Central memory CD8-positive, alpha-beta T cell (primary cell): ENCODE measurements at regions not wholly inside any gene's neighbourhood (a gene's known extent, or its start where the extent isn't known, plus 50 kb on each side); places are given as distances from the start of the nearest gene placed in this dataset.

ENCODE experiments used
- ATAC-seq: fragments of 150-1000 bp; cut with Tn5 transposase; replicated peaks from 2 replicates; pipeline ENCODE4 v1.10.0; 2022; ENCODE audit warnings: mild to moderate bottlenecking, moderate FRiP score, moderate number of reproducible peaks; ENCODE audit not compliant: poor library complexity, severe bottlenecking; ENCODE audit errors: extremely low read depth
- DNase-seq, 2 donors: peaks; one replicate each; pipeline ENCODE4 v3.0.0; 2021; ENCODE audit warnings: low spot score in 2 of 2
- H3K27ac Mint-ChIP-seq: one replicate; pipeline ENCODE4 v1.8.0; 2022; ENCODE audit warnings: low read depth, mild to moderate bottlenecking, moderate library complexity, mixed read lengths
- H3K27me3 Mint-ChIP-seq: one replicate; pipeline ENCODE4 v1.8.0; 2022; ENCODE audit warnings: mixed read lengths
- H3K36me3 Mint-ChIP-seq: one replicate; pipeline ENCODE4 v1.8.0; 2022; ENCODE audit warnings: mild to moderate bottlenecking, moderate library complexity, mixed read lengths; ENCODE audit not compliant: insufficient read depth
- H3K4me1 Mint-ChIP-seq: one replicate; pipeline ENCODE4 v1.8.0; 2022; ENCODE audit warnings: mixed read lengths
- H3K4me3 Mint-ChIP-seq: one replicate; pipeline ENCODE4 v1.8.0; 2022; ENCODE audit warnings: mild to moderate bottlenecking, moderate library complexity, mixed read lengths
- H3K9me3 Mint-ChIP-seq: one replicate; pipeline ENCODE4 v1.8.0; 2022; ENCODE audit warnings: mixed read lengths

DNA sequence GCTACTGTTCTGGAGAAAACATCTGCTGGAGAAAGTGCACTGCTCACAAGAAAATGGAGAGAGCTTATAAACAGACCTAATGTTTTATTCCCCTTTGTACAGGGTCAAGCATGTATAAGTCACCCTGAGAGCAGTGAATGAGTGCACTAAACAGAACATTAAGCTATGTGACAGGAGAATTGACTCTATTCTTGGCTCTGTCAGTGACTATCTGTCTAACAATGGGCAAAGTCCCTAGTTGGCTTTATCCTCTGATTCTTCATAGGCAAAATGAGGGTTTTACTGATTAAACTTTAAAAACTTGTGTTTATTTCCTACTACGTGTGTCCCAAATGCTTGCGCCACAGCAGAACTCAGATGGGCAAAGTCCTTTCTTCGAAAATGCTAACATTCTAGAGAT lies 655.1 kb upstream of the SLC39A10 start:
- no peak for DNase-seq
- H3K4me1 Mint-ChIP-seq = no peaks in the 10 kb centered on the region
- no peaks in the 10 kb centered on the region for H3K27me3 Mint-ChIP-seq
- H3K27ac Mint-ChIP-seq = no peak overlapping the region
- H3K36me3 Mint-ChIP-seq = no peaks in the 10 kb centered on the region
- H3K4me3 Mint-ChIP-seq = no peak overlapping the region
- ATAC-seq = no peak
- no peaks in the 10 kb centered on the region for H3K9me3 Mint-ChIP-seq

DNA sequence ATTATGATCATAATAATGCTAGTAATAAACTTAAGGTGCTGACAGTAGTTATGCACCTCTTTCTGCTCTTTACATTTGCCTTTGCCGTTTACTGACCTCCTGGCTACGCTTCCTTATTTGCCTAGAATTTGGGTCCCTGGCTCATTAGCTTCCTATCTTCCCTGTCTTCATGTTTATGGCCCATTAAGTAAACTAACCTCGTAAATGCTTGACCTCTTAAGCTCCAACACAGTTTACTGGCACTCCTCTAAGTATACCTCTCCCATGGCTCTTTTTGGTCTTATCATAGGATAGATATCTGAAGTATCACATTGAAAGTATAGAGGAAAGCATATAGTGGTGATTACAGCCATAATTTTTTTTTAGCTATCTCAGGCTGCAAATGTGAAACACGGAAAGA lies 657.3 kb upstream of the SLC39A10 start:
- no peak for ATAC-seq
- Mint-ChIP-seq H3K27me3 (peaks cover 12% of the 10 kb centered on the region), H3K4me1 (no peaks in the 10 kb centered on the region)

DNA sequence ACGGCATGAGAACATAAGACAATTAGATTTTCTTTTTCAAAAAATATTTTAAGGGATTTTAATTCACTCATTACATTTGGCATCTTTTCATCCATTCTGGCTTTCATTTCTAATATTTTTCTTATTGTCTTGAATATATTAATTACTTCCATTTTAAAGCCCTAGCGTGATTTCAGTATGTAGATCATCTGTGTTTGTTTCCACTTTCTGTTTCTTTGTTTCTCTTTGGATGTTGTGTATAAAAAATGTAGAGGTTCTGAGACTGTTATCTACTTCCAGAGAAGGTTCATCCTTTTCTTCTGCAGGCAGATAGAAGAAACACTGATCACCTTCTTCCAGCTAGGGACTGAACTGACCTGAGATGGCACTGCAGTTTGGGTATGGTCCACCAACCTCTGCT lies 664.4 kb upstream of the SLC39A10 start:
- peaks cover 1% of the 10 kb centered on the region for H3K36me3 Mint-ChIP-seq
- H3K4me1 Mint-ChIP-seq = no peaks in the 10 kb centered on the region
- H3K4me3 Mint-ChIP-seq = no peak overlapping the region
- no peak overlapping the region for H3K27ac Mint-ChIP-seq
- no peak for DNase-seq
- H3K9me3 Mint-ChIP-seq = no peaks in the 10 kb centered on the region
- ATAC-seq = no peak
- peaks cover 12% of the 10 kb centered on the region for H3K27me3 Mint-ChIP-seq

More for the DNA sequence above, 657.3 kb upstream of the SLC39A10 start:
- Mint-ChIP-seq H3K36me3 (no peaks in the 10 kb centered on the region), H3K9me3 (no peaks in the 10 kb centered on the region), H3K27ac (no peak overlapping the region), H3K4me3 (no peak overlapping the region)
- no peak for DNase-seq

DNA sequence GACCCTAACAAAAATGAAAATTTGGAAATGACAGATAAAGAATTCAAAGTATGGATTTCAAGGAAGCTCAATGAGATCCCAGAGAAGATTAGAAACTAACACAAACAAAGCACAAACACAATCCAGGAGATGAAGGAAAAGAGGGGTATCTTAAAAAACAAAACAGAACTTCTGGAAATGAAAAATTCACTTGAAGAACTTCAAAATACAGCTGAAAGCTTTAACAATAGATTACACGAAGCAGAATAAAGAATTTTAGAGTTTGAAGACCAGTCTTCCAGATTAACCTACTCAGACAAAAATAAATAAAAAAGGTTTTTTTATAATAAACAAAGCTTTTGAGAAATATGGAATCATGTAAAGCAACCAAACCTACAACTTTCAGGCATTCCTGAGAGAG lies 671.8 kb upstream of the SLC39A10 start:
- peaks cover 2% of the 10 kb centered on the region for H3K36me3 Mint-ChIP-seq
- ATAC-seq = no peak
- peaks cover 24% of the 10 kb centered on the region for H3K9me3 Mint-ChIP-seq

DNA sequence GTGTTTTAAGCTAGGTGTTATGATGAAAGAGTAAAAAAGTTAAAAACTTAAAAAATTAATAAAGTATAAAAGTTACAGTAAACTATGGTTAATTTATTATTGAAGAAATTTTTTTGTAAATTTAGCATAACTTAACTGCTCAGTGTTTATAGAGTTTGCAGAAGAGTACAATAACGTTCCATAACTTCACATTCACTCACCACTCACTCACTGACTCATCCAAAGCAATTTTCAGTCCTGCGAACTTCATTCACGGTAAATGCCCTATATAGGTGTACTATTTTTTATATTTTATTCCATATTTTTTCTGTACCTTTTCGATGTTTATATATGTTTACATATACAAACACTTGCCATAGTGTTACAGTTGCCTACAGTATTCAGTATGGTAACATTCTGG lies 694.8 kb upstream of the SLC39A10 start:
- Mint-ChIP-seq H3K4me1 (no peaks in the 10 kb centered on the region), H3K9me3 (peaks cover 10% of the 10 kb centered on the region)

More for the DNA sequence above, 671.8 kb upstream of the SLC39A10 start:
- Mint-ChIP-seq H3K4me3 (no peak overlapping the region), H3K27me3 (no peaks in the 10 kb centered on the region), H3K4me1 (no peaks in the 10 kb centered on the region), H3K27ac (no peak overlapping the region)
- DNase-seq = no peak

GRCh38 chr2:194954218-194954617 lies 702.8 kb upstream of the SLC39A10 start:
- H3K9me3 Mint-ChIP-seq = peaks cover 6% of the 10 kb centered on the region
- no peaks in the 10 kb centered on the region for H3K27me3 Mint-ChIP-seq
- ATAC-seq = no peak
- H3K4me1 Mint-ChIP-seq = no peaks in the 10 kb centered on the region
- no peak overlapping the region for H3K4me3 Mint-ChIP-seq
- DNase-seq = no peak
- no peaks in the 10 kb centered on the region for H3K36me3 Mint-ChIP-seq
- H3K27ac Mint-ChIP-seq = no peak overlapping the region

More for the DNA sequence above, 694.8 kb upstream of the SLC39A10 start:
- Mint-ChIP-seq H3K4me3 (no peak overlapping the region), H3K36me3 (no peaks in the 10 kb centered on the region), H3K27me3 (no peaks in the 10 kb centered on the region), H3K27ac (no peak overlapping the region)
- ATAC-seq = no peak
- no peak for DNase-seq

GRCh38 chr2:194946826-194947225 lies 710.2 kb upstream of the SLC39A10 start:
- H3K4me1 Mint-ChIP-seq = no peaks in the 10 kb centered on the region
- no peak overlapping the region for H3K27ac Mint-ChIP-seq
- no peak overlapping the region for H3K4me3 Mint-ChIP-seq
- no peaks in the 10 kb centered on the region for H3K36me3 Mint-ChIP-seq
- H3K27me3 Mint-ChIP-seq = no peaks in the 10 kb centered on the region
- ATAC-seq = no peak
- H3K9me3 Mint-ChIP-seq = no peaks in the 10 kb centered on the region
- no peak for DNase-seq

DNA sequence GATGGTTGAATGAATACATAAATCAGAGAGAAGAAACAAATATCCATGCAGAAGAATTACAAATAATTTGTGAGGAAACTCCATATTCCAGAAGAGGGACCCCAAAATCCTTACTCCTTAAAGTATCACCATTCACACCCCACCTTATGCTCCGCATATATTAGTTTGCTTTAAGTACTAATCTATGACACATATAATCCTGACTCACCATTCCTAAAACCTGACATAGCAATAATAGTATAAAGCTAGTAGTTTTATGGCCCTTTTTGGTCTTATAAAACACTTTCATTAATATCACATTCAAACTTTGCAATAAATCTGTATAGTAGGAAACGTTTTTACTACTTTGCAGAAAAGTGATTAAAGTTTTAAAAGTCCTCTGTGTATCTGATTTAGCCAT lies 719.0 kb upstream of the SLC39A10 start:
- no peak for ATAC-seq
- no peak for DNase-seq
- Mint-ChIP-seq H3K36me3 (no peaks in the 10 kb centered on the region), H3K27ac (no peak overlapping the region), H3K4me3 (no peak overlapping the region), H3K9me3 (peaks cover 16% of the 10 kb centered on the region), H3K27me3 (no peaks in the 10 kb centered on the region), H3K4me1 (no peaks in the 10 kb centered on the region)

GRCh38 chr2:194927489-194927888 lies 729.5 kb upstream of the SLC39A10 start:
- no peaks in the 10 kb centered on the region for H3K36me3 Mint-ChIP-seq
- H3K4me1 Mint-ChIP-seq = no peaks in the 10 kb centered on the region
- H3K27ac Mint-ChIP-seq = no peak overlapping the region
- no peak overlapping the region for H3K4me3 Mint-ChIP-seq
- ATAC-seq = no peak
- no peaks in the 10 kb centered on the region for H3K27me3 Mint-ChIP-seq
- H3K9me3 Mint-ChIP-seq = no peaks in the 10 kb centered on the region
- no peak for DNase-seq

DNA sequence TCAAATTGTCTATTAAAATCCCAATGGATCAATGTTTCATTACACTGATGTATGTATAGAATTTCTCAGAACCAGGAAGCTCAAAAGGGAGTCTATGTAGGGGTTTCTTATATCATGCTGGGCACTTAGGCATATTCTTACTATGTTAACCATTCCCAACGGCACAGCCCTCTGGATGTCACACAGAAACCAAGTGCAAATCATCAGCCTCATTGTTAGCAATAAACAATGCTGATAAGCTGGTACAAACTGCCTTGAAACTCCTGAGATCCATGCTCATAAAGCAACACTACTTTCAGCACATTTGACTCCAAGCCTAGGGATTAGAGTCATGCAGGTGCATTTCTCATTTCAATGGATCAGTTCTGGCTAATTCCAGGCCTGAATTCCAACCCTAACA lies 730.2 kb upstream of the SLC39A10 start:
- ATAC-seq (no peak), DNase-seq (no peak)
- no peaks in the 10 kb centered on the region for H3K36me3 Mint-ChIP-seq
- H3K9me3 Mint-ChIP-seq = no peaks in the 10 kb centered on the region
- no peaks in the 10 kb centered on the region for H3K27me3 Mint-ChIP-seq
- no peak overlapping the region for H3K27ac Mint-ChIP-seq
- no peak overlapping the region for H3K4me3 Mint-ChIP-seq
- H3K4me1 Mint-ChIP-seq = no peaks in the 10 kb centered on the region

GRCh38 chr2:194925742-194926141 lies 731.3 kb upstream of the SLC39A10 start:
- H3K9me3 Mint-ChIP-seq = no peaks in the 10 kb centered on the region
- H3K4me1 Mint-ChIP-seq = no peaks in the 10 kb centered on the region
- no peak for DNase-seq
- H3K27me3 Mint-ChIP-seq = no peaks in the 10 kb centered on the region
- no peak for ATAC-seq
- H3K4me3 Mint-ChIP-seq = no peak overlapping the region
- H3K27ac Mint-ChIP-seq = no peak overlapping the region
- H3K36me3 Mint-ChIP-seq = no peaks in the 10 kb centered on the region

DNA sequence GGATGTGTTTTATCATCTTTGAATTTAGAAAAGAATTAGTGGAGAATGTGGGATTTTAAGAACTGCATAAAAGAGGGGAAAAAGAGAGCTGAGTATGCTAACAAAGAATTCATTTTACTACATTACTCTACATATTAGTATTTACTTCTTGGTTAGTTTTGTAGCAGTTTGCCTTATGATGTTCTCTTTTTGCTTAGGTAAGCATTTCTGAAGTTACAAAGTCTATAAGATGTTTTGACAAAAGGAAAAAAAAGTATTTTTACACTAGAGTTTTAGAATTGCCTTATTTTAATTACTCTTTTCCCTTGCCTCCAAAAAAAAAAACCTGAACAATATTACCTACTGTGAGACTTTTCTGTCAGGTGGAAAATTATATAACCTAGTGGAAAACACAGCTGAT lies 739.5 kb upstream of the SLC39A10 start:
- no peaks in the 10 kb centered on the region for H3K27me3 Mint-ChIP-seq

DNA sequence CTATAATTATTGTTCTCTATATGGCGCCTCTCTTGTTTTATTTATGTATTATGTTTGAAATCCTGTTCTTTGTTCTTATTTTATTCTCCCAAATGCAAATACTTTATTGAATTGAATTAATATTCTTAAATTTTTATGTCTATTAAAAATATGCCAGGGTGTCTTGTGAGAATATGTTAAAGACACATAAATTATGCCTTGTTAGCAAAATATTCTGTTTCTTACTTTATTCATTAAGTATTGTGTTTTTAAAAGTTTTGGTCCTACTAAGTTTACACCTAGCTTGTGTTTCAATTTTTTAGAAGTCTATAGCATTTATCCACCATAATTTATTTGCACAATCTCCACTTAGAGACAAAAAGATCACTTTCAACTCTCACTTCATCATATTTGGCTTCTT lies 741.5 kb upstream of the SLC39A10 start:
- ATAC-seq (no peak), DNase-seq (no peak)
- Mint-ChIP-seq H3K36me3 (no peaks in the 10 kb centered on the region), H3K27me3 (no peaks in the 10 kb centered on the region), H3K4me1 (no peaks in the 10 kb centered on the region), H3K4me3 (no peak overlapping the region), H3K27ac (no peak overlapping the region), H3K9me3 (no peaks in the 10 kb centered on the region)

More for the DNA sequence above, 739.5 kb upstream of the SLC39A10 start:
- H3K4me1 Mint-ChIP-seq = no peaks in the 10 kb centered on the region
- H3K36me3 Mint-ChIP-seq = no peaks in the 10 kb centered on the region
- no peak for ATAC-seq
- no peak for DNase-seq
- no peak overlapping the region for H3K27ac Mint-ChIP-seq
- no peak overlapping the region for H3K4me3 Mint-ChIP-seq
- no peaks in the 10 kb centered on the region for H3K9me3 Mint-ChIP-seq

GRCh38 chr2:194907569-194907968 lies 749.5 kb upstream of the SLC39A10 start:
- Mint-ChIP-seq H3K27me3 (no peaks in the 10 kb centered on the region), H3K36me3 (no peaks in the 10 kb centered on the region), H3K4me3 (no peak overlapping the region), H3K9me3 (peaks cover 4% of the 10 kb centered on the region), H3K4me1 (no peaks in the 10 kb centered on the region), H3K27ac (no peak overlapping the region)
- DNase-seq (no peak), ATAC-seq (no peak)
